DOHH2 (cell line): ENCODE measurements at regions not wholly inside any gene's neighbourhood (a gene's known extent, or its start where the extent isn't known, plus 50 kb on each side); places are given as distances from the start of the nearest gene placed in this dataset.
"Not testable (repeated sequence)": the region's sequence is repeated elsewhere in the genome, so short reads cannot be mapped to it uniquely, and the experiment has no call there.

ENCODE experiments used
- H3F3A ChIP-seq: fragments of 200-600 bp; sonication (generic), shearing (Covaris generic); 2 replicates; pipeline ENCODE4 v1.6.0; 2016; ENCODE audit warnings: antibody characterized with exemption, mild to moderate bottlenecking; ENCODE audit not compliant: control insufficient read depth, insufficient read depth
- H3K27ac ChIP-seq: fragments of 200-600 bp; sonication (generic); 2 replicates; pipeline ENCODE4 v1.5.1; 2014; ENCODE audit warnings: low read depth, mild to moderate bottlenecking, low read length, moderate library complexity
- H3K27me3 ChIP-seq: fragments of 200-600 bp; sonication (generic); 2 replicates; pipeline ENCODE4 v1.6.1; 2014; ENCODE audit warnings: mild to moderate bottlenecking, low read length, mixed read lengths; ENCODE audit not compliant: control insufficient read depth
- H3K36me3 ChIP-seq: fragments of 200-600 bp; sonication (generic); 2 replicates; pipeline ENCODE4 v1.6.1; 2014; ENCODE audit warnings: mild to moderate bottlenecking, low read length, moderate library complexity, mixed read lengths; ENCODE audit not compliant: control insufficient read depth
- H3K4me1 ChIP-seq: fragments of 200-600 bp; sonication (generic); 2 replicates; pipeline ENCODE4 v1.6.1; 2014; ENCODE audit warnings: mild to moderate bottlenecking, low read length, mixed read lengths; ENCODE audit not compliant: control insufficient read depth
- H3K4me2 ChIP-seq: fragments of 200-600 bp; sonication (generic); 2 replicates; pipeline ENCODE4 v1.6.0; 2014; ENCODE audit warnings: mild to moderate bottlenecking, low read length, moderate library complexity
- H3K4me3 ChIP-seq: fragments of 200-600 bp; sonication (generic); 2 replicates; pipeline ENCODE4 v1.5.1; 2014; ENCODE audit warnings: mild to moderate bottlenecking, low read length, mixed read lengths
- H3K79me2 ChIP-seq: fragments of 200-600 bp; sonication (generic); 2 replicates; pipeline ENCODE4 v1.6.1; 2014; ENCODE audit warnings: mild to moderate bottlenecking, low read length, mixed read lengths; ENCODE audit not compliant: control insufficient read depth
- H3K9me2 ChIP-seq: fragments of 200-600 bp; sonication (generic); replicated peaks from 2 replicates; pipeline ENCODE4 v1.6.1; 2014; ENCODE audit warnings: mild to moderate bottlenecking, low read length, mixed read lengths; ENCODE audit not compliant: control insufficient read depth
- H3K9me3 ChIP-seq: fragments of 200-600 bp; sonication (generic); 2 replicates; pipeline ENCODE4 v1.6.1; 2014; ENCODE audit warnings: antibody characterized with exemption, low read length, mixed read lengths; ENCODE audit not compliant: control insufficient read depth, insufficient read depth
- H4K20me1 ChIP-seq: fragments of 200-600 bp; sonication (generic); 2 replicates; pipeline ENCODE4 v1.6.0; 2014; ENCODE audit warnings: low read depth, mild to moderate bottlenecking, antibody characterized with exemption, low read length, moderate library complexity; ENCODE audit not compliant: control insufficient read depth, insufficient read depth
- CTCF ChIP-seq: fragments of 200-600 bp; sonication (generic); IDR thresholded peaks from one replicate; pipeline ENCODE4 v1.5.1; 2014; ENCODE audit warnings: antibody characterized with exemption, mild to moderate bottlenecking, low read depth, low read length; ENCODE audit not compliant: poor library complexity, severe bottlenecking
- EZH2phosphoT487 ChIP-seq: fragments of 200-600 bp; sonication (generic); IDR thresholded peaks from 2 replicates; pipeline ENCODE4 v1.6.1; 2017; ENCODE audit warnings: borderline replicate concordance, mild to moderate bottlenecking, antibody characterized with exemption, low read length, moderate library complexity, mixed read lengths

GRCh38 chr6:68024570-68025269, 610.4 kb upstream of the ADGRB3 start:
- Histone ChIP-seq H3K9me2 (no peaks in the 10 kb centered on the region), H3K27ac (no peak overlapping the region), H3K4me3 (no peak overlapping the region), H4K20me1 (no peaks in the 10 kb centered on the region), H3F3A (no peaks in the 10 kb centered on the region), H3K79me2 (no peaks in the 10 kb centered on the region), H3K4me1 (no peaks in the 10 kb centered on the region), H3K27me3 (no peaks in the 10 kb centered on the region), H3K4me2 (no peak overlapping the region), H3K9me3 (no peaks in the 10 kb centered on the region), H3K36me3 (no peaks in the 10 kb centered on the region)
- TF ChIP-seq CTCF = no peak
- no peak for TF ChIP-seq EZH2phosphoT487

GRCh38 chr6:68022968-68023367, 612.1 kb upstream of the ADGRB3 start:
- H3F3A ChIP-seq, H3K9me2 ChIP-seq, H3K79me2 ChIP-seq, H3K36me3 ChIP-seq, H4K20me1 ChIP-seq, H3K27ac ChIP-seq, H3K4me3 ChIP-seq, H3K27me3 ChIP-seq, H3K4me1 ChIP-seq, H3K4me2 ChIP-seq, H3K9me3 ChIP-seq: not testable (repeated sequence)

GRCh38 chr6:68013780-68014515, 621.1 kb upstream of the ADGRB3 start:
- TF ChIP-seq CTCF = no peak
- no peak for TF ChIP-seq EZH2phosphoT487
- no peaks in the 10 kb centered on the region for H3K27me3 ChIP-seq
- no peaks in the 10 kb centered on the region for H4K20me1 ChIP-seq
- H3K4me1 ChIP-seq = no peaks in the 10 kb centered on the region
- no peaks in the 10 kb centered on the region for H3K36me3 ChIP-seq
- H3F3A ChIP-seq = no peaks in the 10 kb centered on the region
- no peaks in the 10 kb centered on the region for H3K79me2 ChIP-seq
- no peaks in the 10 kb centered on the region; the same call in 1 of the 2 replicates for H3K9me3 ChIP-seq
- H3K4me3 ChIP-seq = no peak overlapping the region
- no peak overlapping the region for H3K27ac ChIP-seq
- no peak overlapping the region for H3K4me2 ChIP-seq
- no peaks in the 10 kb centered on the region for H3K9me2 ChIP-seq

GRCh38 chr6:68012822-68013221, 622.3 kb upstream of the ADGRB3 start:
- Histone ChIP-seq H3K4me1 (no peaks in the 10 kb centered on the region), H3K4me2 (no peak overlapping the region), H3K36me3 (no peaks in the 10 kb centered on the region), H4K20me1 (no peaks in the 10 kb centered on the region), H3K27ac (no peak overlapping the region), H3K9me3 (no peaks in the 10 kb centered on the region; the same call in 1 of the 2 replicates), H3K79me2 (no peaks in the 10 kb centered on the region), H3K9me2 (no peaks in the 10 kb centered on the region), H3K27me3 (no peaks in the 10 kb centered on the region), H3F3A (no peaks in the 10 kb centered on the region), H3K4me3 (no peak overlapping the region)
- TF ChIP-seq EZH2phosphoT487 (no peak), CTCF (no peak)
